Muscle of leg (tissue), 3 donors: ENCODE measurements at regions not wholly inside any gene's neighbourhood (a gene's known extent, or its start where the extent isn't known, plus 50 kb on each side); places are given as distances from the start of the nearest gene placed in this dataset.

Experiments
- DNase-seq: peaks from one replicate; pipeline ENCODE4 v3.0.0; 2013
- H3K27ac ChIP-seq: one replicate; pipeline ENCODE4 v1.5.1; 2013; ENCODE audit warnings: mild to moderate bottlenecking, low read length, control low read depth
- H3K27me3 ChIP-seq: one replicate; pipeline ENCODE4 v1.6.1; 2013; ENCODE audit warnings: low read length; ENCODE audit not compliant: control insufficient read depth, insufficient read depth
- H3K36me3 ChIP-seq: one replicate; pipeline ENCODE4 v1.6.1; 2013; ENCODE audit warnings: low read length; ENCODE audit not compliant: control insufficient read depth, insufficient read depth
- H3K4me1 ChIP-seq: one replicate; pipeline ENCODE4 v1.6.1; 2013; ENCODE audit warnings: low read length; ENCODE audit not compliant: control insufficient read depth, insufficient read depth
- H3K4me3 ChIP-seq: one replicate; pipeline ENCODE4 v1.5.1; 2013; ENCODE audit warnings: low read length, control low read depth
- H3K9me3 ChIP-seq: replicated peaks from 2 replicates; pipeline ENCODE4 v1.6.1; 2013; ENCODE audit warnings: low read depth, low read length; ENCODE audit not compliant: control insufficient read depth
- WGBS: methylation state at CpG from one replicate; pipeline ENCODE4 v1.1.5; 2013; ENCODE audit warnings: missing lambda C conversion rate; ENCODE audit not compliant: insufficient coverage; 5-methylcytosine and 5-hydroxymethylcytosine counted together

DNA sequence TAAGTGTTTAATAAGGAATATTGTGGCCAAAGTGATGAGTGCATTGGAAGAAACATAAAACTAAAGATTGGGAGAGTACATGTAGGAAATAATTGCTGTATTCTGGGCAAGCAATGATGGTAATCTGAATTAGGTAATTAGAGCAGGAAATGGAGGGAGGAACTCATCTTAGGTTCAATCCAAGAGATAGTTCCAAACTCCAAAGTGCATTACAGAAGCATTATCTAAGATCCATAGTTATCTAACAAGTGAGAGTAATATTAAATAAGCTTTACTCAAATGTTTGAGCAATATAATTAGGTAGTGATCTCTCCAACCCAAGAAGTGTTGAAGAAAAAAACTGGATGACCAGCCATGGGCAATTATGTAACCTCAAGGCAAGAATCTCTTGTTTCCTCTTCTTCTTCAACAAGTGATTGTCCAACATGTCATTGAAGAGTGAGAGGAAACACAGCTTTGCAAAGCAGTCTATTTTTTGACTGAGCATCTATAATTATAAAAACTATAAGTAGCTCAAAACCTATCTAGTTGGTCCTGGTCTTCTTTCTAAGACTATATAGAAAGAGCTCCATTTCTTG lies 181.2 kb upstream of the TNFAIP3 start:
- Histone ChIP-seq H3K9me3 (no peaks in the 10 kb centered on the region), H3K4me3 (no peak overlapping the region)
- DNase-seq: no peak

DNA sequence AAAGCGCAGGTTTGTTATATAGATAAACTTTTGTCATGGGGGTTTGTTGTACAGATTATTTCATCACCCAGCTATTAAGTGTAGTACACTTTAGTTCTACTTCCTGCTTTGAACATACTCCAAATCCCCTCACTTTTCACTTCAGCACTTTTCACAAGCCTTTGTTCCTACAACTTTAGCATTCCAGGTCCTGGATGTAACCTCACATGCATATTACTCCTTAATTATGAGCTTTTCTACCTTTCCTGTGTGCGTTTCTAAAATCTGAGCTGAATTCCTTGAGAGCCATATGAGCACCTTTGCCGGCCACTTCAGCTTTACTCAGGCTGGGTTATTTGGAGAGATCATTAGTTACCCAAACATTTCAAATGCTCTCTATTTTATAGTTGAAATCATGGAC lies 179.2 kb upstream of the TNFAIP3 start:
- H3K27ac ChIP-seq: no peak overlapping the region
- no peak overlapping the region for H3K4me3 ChIP-seq
- no peaks in the 10 kb centered on the region for H3K4me1 ChIP-seq
- no peak for DNase-seq
- WGBS: no CpG with 5 or more reads among the region's 3 CpGs
- no peaks in the 10 kb centered on the region for H3K36me3 ChIP-seq
- no peaks in the 10 kb centered on the region for H3K27me3 ChIP-seq
- no peaks in the 10 kb centered on the region for H3K9me3 ChIP-seq

More for the DNA sequence above, 181.2 kb upstream of the TNFAIP3 start:
- no peaks in the 10 kb centered on the region for H3K36me3 ChIP-seq
- no peaks in the 10 kb centered on the region for H3K27me3 ChIP-seq
- H3K27ac ChIP-seq: no peak overlapping the region
- no peaks in the 10 kb centered on the region for H3K4me1 ChIP-seq

DNA sequence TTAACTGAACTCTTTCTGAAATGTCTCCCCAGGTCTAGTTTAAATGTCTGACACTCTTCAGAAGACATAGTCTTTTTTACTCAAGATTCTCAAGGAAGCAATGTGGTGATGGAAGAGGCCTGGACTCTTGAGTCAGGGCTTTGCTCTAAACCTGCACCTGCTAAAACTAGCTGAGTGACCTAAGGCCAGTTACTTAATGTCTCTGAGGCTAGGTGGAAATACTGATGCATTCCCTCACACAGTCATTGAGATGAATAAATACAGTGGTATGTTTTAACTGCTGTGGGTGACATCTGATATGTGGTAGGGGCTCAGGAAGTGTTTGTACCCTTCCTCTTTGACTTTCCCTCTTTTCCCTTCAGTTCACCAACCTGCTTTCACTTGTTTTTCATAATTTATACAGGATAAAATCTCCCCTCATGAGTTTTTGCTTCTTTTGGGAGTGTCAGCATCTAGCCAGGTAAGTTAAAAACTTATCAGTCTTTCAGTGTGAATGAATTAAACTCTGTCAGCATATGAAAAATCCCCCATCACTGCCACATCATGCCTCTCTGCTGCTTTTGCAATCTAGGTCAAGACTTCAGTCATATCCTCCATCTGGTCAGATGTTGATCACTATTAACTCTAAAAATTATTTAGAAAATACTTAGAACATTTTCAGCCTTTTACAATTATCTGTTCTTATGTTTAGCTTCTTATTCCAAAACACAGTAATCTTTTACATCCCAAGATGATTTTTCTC lies 178.7 kb upstream of the TNFAIP3 start:
- no peaks in the 10 kb centered on the region for H3K9me3 ChIP-seq
- no peak for DNase-seq
- no peak overlapping the region for H3K4me3 ChIP-seq
- no peaks in the 10 kb centered on the region for H3K27me3 ChIP-seq
- H3K4me1 ChIP-seq: no peaks in the 10 kb centered on the region
- H3K27ac ChIP-seq: no peak overlapping the region
- no peaks in the 10 kb centered on the region for H3K36me3 ChIP-seq

DNA sequence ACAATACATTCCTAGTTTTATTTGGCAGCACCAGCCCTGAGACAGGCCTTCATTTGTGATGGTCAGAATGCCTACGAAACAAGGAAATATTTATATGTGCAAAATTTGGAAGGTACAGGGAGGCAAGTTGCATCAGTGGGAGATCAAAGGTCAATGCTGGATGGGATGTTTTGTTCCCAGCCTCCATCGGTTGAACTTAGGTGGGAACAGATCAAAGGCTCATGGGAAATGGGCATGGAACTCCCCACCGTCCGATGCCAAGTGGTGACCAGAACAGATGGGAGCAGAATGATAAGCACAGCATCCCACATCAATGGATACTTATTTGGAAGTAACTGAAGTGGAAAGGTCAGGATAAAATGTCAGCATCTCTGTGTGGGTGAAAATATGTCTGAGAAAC lies 177.7 kb upstream of the TNFAIP3 start:
- Histone ChIP-seq H3K27ac (no peak overlapping the region), H3K36me3 (no peaks in the 10 kb centered on the region)
- WGBS: 89% methylated on average over 4 of the region's 4 CpGs

DNA sequence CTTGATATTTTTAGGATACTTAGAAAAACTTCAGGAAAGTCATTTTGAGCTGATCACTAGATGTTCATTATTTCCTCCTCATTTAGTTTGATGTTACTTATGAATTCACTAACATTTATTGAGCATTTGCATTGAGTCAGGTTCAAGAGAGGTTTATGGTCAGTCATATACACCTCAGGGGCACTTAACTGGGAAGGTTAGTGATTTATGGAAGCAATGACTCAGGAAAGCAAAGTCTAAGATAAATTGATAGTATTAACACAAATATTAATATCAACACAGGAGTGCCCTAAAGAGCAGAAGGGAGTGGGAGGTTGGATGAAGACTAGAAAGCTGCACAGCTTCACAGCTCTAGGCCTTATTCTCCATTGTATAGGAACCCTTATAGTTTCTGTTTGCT lies 177.0 kb upstream of the TNFAIP3 start:
- H3K27ac ChIP-seq: no peak overlapping the region
- no peaks in the 10 kb centered on the region for H3K36me3 ChIP-seq
- no peaks in the 10 kb centered on the region for H3K4me1 ChIP-seq
- H3K27me3 ChIP-seq: no peaks in the 10 kb centered on the region
- no peak overlapping the region for H3K4me3 ChIP-seq
- DNase-seq: no peak
- H3K9me3 ChIP-seq: no peaks in the 10 kb centered on the region

More for the DNA sequence above, 177.7 kb upstream of the TNFAIP3 start:
- H3K9me3 ChIP-seq: no peaks in the 10 kb centered on the region
- DNase-seq: no peak
- H3K4me3 ChIP-seq: no peak overlapping the region
- no peaks in the 10 kb centered on the region for H3K4me1 ChIP-seq
- H3K27me3 ChIP-seq: no peaks in the 10 kb centered on the region

DNA sequence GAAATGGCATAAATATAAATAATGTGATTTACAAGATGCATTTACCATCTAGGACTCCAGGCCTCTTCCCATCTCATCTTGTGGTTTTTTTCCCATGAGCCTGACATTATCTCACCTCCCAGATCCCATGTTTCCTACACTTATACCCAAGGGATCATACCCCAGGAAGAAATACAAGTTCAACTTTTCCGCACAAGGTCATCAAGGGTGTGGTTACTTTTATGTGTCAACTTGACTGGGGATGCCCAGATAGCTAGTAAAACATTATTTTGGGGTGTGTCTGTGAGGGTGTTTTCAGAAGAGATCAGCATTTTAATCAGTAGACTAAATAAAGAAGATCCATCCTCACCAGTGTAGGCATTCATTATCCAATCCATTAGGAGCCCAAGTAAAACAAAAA lies 176.3 kb upstream of the TNFAIP3 start:
- no CpG with 5 or more reads among the region's 1 CpG for WGBS
- Histone ChIP-seq H3K36me3 (no peaks in the 10 kb centered on the region), H3K4me3 (no peak overlapping the region), H3K27ac (no peak overlapping the region), H3K9me3 (no peaks in the 10 kb centered on the region), H3K27me3 (no peaks in the 10 kb centered on the region), H3K4me1 (no peaks in the 10 kb centered on the region)
- no peak for DNase-seq

DNA sequence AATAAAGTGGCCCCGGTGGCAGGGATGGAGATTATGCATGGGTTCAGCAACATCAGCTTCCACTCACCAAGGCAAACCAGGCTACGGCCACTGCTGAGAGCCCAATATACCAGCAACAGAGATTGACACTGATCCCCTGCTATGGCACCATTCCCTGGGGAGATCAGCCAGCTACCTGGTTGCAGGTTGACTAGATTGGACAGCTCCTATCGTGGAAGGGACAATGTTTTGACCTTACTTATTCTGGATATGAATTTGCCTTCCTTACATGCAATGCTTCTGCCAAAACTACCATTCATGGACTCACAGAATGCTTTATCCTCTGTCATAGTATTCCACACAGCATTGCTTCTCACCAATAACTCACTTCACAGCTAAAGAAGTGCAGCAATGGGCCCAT lies 174.8 kb upstream of the TNFAIP3 start:
- WGBS: 100% methylated on average over 1 of the region's 3 CpGs
- no peaks in the 10 kb centered on the region for H3K36me3 ChIP-seq
- H3K27ac ChIP-seq: no peak overlapping the region
- DNase-seq: no peak
- H3K4me1 ChIP-seq: peaks cover 2% of the 10 kb centered on the region
- H3K27me3 ChIP-seq: no peaks in the 10 kb centered on the region
- H3K4me3 ChIP-seq: no peak overlapping the region
- no peaks in the 10 kb centered on the region for H3K9me3 ChIP-seq

DNA sequence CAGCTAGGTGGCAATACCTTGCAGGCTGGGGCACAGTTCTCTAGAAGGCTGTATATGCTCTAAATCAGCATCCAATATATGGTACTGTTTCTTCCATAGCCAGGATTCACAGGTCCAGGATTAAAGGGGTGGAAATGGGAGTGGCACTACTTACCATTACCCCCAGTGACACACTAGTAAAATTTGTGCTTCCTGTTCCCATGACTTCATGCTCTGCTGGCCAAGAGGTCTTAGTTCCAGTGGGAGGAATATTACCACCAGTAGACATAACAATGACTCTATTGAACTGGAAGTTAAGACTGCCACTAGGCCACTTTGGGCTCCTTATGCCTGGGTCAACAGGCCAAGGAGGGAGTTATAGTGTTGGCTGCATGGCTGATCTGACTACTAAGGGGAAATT lies 174.3 kb upstream of the TNFAIP3 start:
- peaks cover 5% of the 10 kb centered on the region for H3K4me1 ChIP-seq
- no peaks in the 10 kb centered on the region for H3K27me3 ChIP-seq
- H3K36me3 ChIP-seq: no peaks in the 10 kb centered on the region
- H3K27ac ChIP-seq: no peak overlapping the region
- no peak overlapping the region for H3K4me3 ChIP-seq
- H3K9me3 ChIP-seq: no peaks in the 10 kb centered on the region
- no peak for DNase-seq

DNA sequence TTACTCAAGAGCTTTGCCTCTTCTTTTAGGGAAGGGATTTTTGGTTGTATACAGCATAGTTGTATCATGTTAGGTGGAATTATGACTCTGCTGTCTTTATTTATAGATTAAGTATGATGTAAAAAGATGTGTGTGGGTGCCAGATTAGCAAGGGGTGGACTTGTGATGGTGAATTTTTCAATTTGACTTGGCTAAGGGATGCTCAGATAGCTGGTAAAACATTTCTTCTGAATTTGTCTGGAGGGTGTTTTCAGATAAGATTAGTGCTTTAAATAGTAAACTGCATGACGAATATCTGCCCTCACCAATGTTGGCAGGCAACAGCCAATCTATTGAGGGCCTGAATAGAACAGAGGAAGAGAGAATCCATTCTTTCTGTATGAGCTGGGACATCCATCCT lies 173.3 kb upstream of the TNFAIP3 start:
- DNase-seq: no peak
- H3K27ac ChIP-seq: no peak overlapping the region
- WGBS: 100% methylated on average over 1 of the region's 1 CpG
- peaks cover 5% of the 10 kb centered on the region for H3K4me1 ChIP-seq
- H3K4me3 ChIP-seq: no peak overlapping the region
- no peaks in the 10 kb centered on the region for H3K36me3 ChIP-seq
- no peaks in the 10 kb centered on the region for H3K27me3 ChIP-seq
- no peaks in the 10 kb centered on the region for H3K9me3 ChIP-seq

DNA sequence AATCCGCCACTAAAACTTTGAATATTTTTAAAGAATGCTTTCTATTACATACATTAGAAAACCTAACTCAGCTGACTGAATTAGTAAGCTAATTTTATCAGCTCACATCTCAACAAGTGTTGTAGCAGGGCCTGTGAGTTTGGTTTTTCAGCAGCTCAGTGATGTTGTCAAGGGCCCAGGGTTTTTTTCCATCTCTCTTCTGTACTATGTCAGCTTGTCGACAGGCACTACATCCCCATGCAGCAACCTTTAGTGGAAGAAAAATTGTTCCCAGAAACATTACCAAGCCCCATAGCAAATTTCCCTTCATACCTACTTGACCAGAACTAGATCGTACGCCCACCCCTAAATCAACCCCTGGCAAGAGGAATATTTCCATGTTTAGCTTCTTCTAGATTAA lies 170.3 kb upstream of the TNFAIP3 start:
- H3K9me3 ChIP-seq: no peaks in the 10 kb centered on the region
- no peak for DNase-seq
- no peak overlapping the region for H3K27ac ChIP-seq
- no peaks in the 10 kb centered on the region for H3K27me3 ChIP-seq
- H3K4me3 ChIP-seq: no peak overlapping the region
- WGBS: 67% methylated on average over 1 of the region's 4 CpGs
- H3K36me3 ChIP-seq: no peaks in the 10 kb centered on the region
- H3K4me1 ChIP-seq: peaks cover 5% of the 10 kb centered on the region
